ENCODE measurements at regions not wholly inside any gene's neighbourhood (a gene's known extent, or its start where the extent isn't known, plus 50 kb on each side); places are given as distances from the start of the nearest gene placed in this dataset.
"Not testable (repeated sequence)": the region's sequence is repeated elsewhere in the genome, so short reads cannot be mapped to it uniquely, and the experiment has no call there.

DNA sequence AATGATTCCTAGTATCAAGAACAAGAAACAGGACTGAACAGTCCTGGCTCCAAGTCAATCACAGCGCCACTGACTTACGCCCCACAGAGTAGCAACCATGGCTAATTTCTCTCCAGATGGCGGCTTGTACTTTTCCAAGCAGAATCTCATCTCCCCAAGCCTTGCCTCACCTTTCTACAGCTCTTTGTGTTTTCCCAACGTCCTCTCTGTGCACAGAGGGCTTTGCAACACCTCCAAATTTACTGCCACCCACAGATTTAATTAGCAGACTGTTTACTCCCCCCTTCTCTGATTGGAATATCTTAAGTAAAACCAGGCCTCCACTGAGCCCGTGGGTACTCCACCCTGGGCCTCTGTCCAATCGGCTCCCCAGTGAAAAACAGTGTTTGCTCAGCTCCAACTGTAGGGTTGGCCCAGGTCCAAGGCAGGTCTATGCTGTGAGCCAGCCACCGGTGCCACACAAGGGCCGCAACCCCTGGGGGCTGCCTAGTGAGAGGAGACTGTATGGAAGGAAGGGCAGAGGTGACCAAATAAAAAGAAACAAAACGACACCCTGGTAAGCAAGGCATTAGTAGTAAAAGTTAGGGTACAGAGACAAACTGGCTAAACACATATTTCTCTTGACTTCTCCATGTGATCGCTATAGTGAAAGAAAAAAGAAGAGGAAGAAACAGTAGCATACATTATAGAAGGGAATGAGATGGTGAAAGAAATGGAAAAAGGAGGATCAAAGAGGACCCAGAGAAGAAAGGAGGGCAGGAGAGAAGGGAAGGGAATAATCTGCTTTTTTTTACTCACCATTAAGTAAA, 128.4 kb upstream of the SOD1 start:
- DNase-seq: no peak

DNA sequence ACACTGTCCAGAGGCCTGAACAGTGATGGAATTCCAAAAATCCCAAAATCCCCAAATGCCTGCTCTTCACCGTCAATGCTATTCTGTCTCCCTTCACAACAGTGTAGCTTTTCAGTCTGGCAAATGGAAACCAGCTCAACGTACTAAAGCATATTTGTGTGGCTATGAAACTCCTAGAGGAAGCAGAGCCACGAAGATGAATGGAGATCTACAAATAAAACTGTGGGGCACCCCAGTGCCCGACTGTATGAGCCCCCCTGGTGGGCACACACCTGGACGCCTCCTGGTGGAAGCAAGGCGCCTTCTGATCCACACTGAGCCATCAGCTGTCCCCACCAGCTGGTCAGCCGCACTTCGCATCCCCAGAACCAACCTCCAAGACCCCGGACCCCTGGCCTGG, 129.1 kb upstream of the SOD1 start:
- no peak for DNase-seq

DNA sequence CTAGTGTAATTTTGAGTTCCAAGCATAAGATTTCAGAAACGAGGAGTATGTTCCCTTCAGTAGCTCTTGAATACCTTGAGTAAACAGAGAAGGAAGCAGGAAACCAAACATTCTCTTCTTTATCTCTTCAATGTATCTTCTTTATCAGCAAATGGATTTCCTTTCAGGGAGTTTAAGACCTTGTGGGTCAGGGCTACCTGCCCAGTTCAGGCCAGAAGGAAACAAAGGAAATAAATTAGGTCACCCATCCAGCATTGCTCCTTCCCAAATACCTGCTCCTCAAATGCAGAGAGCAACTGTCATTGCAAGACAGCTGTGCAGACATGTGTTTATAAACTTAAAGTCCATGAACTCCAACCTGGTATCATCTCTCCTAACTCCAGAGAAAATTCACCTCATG, 130.1 kb upstream of the SOD1 start:
- DNase-seq: no peak

DNA sequence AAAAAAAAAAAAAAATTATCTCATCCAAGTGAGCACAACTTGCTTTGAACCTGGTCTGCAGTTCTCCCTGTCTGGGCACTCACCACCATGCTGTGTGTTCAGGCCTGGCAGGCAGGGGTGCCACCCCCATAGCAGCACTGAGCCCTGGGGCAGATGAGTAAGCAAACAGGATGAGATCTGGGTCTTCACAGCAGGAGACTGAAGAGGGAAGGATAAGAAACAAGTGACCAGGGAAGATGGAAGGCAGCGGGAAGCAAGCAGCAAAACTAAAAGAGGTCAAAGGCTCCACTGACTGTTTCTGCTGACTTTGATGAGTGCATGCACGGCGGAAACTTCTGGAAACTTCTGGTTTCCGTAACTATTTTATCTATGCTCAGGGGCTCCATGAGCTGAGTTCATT, 133.5 kb upstream of the SOD1 start:
- no peak for DNase-seq

DNA sequence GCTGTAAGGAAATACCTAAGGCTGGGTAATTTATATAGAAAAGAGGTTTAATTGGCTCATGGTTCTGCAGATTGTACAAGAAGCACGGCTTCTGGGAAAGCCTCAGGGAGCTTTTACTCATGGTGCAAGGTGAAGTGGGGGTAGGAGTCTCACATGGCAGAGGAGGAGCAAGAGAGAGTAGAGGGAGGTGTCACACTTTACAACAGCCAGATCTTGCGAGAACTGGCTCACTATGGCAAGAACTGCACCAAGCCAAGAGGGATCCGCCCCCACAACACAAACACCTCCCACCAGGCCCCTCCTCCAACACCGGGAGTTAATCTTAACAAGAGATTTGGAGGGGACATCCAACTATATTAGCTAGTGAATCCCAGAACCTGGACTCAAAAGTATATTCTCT, 135.4 kb upstream of the SOD1 start:
- DNase-seq: no peak

DNA sequence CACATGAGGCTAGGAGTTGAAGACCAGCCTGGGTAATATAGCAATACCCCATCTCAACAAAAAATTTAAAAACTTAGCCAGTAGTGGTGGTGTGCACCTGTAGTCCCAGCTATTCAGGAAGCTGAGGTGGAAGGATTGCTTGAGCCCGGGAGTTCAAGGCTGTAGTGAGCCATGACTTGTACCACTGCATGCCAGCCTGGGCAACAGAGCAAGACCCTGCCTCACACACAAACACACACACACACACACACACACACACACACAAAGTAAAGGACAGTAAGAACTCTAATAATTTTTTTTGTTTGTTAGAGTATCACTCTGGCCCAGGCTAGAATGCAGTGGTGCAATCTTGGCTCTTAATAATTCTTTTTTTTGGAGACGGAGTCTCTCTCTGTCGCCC, 138.0 kb upstream of the SOD1 start:
- DNase-seq: no peak

DNA sequence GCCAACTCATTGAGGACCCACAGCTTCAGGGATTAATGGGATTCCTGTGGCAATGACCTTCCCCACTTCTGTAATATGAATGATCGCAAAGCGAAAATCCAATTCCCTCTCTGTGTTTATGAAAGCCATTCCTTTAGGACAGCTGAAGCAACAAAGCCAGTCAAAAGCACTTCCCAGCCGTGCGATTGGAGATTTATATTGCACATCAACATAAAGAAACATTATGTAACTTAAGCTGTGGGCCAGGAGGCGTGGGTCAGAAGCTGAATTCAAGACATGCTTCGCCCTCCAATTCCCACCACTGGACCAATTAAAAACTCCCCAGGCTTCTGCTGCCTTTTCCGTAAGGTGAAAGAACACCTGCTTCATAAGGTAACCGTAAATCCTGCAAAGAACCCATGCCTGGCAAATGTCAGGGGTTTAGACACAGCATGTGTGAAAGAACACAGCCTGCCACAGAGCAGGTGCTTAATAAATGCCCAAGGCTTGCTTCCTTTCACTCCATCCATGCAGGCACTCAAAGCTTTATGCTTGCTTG, 138.9 kb upstream of the SOD1 start:
- DNase-seq: no peak

DNA sequence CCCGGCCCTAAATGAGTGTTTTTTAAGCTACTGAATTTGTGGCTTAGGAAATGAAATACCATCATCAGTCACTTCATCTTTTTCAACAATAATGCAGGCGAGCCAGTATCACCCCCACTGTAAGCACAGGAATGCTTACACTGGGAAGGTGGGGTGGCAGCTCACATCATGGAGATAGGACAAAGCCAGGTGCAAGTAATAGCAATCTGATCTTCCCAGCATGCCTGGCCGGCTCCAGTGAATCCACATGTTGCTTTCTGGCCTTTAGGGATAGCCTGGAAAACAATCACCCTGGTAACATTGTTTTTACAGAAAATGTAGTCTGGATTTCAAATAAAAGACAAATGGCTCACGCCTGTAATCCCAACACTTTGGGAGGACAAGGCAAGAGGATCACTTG, 140.9 kb upstream of the SOD1 start:
- no peak for DNase-seq

DNA sequence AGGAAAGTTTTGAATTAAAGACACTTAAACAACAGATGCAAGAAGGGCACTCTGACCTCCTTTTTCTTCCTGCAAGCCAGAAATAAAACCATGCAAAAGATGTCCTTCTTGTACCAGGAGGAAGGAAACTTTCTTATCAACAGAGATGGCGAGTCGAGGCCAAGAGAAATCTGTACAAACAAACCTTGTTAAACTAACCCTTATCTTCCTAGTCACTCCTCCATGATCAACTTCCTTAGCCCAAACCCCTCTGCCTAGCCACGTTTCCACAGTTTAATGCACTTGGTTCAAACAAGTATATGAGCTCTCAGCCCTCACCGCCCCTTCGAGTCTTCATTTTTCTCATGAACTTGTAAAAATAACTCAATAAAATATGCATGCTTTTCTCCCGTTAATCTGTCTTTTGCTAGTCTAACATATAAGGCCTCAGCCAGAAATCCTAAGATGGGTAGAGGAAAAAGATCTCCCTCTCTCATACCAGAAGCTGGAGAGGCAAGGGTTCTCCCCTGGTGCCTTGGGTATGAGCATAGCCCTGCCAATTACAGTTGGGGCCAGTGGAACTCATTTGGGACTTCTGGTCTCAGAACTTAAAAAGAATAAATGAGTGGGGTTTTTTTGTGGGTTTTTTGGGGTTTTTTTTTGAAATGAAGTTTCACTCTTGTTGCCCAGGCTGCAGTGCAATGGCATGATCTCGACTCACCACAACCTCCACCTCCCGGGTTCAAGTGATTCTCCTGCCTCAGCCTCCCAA, 141.7 kb upstream of the SOD1 start:
- DNase-seq: no peak

DNA sequence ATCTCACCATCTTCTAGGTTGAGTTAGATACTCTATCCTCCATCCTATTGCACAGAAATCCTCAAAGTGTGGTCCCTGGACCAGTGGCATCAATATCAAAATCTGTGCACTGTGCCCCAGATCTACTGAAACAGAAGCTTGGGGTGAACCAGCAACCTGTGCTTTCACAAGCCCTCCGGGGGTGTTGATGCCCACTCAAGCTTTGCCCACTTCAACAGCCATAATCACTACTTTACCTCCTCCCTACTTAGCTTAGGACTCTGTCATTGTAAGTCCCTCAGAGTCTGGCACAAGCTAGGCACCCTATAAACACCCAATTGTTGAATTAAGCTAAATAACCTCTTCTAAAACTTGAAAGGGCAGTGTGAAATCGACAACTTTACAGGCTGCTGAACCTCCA, 144.2 kb upstream of the SOD1 start:
- no peak for DNase-seq

DNA sequence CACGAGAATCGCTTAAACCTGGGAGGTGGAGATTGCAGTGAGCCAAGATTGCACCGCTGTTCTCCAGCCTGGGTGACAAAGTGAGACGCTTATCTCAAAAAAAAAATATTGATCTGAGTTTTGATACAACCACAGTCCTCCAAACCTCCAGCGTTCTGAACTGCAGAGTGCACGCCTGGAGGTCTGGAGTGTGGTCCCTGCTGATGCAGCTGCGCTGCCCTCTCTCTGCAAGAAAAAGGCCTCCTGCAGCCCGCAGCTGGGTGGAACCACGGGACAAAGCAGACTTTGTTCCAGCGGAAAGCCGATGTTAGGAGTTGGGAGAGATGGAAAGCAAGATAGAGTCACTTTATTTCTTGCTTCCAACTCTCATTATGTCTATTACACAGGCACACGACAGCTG, 144.9 kb upstream of the SOD1 start:
- DNase-seq: no peak

DNA sequence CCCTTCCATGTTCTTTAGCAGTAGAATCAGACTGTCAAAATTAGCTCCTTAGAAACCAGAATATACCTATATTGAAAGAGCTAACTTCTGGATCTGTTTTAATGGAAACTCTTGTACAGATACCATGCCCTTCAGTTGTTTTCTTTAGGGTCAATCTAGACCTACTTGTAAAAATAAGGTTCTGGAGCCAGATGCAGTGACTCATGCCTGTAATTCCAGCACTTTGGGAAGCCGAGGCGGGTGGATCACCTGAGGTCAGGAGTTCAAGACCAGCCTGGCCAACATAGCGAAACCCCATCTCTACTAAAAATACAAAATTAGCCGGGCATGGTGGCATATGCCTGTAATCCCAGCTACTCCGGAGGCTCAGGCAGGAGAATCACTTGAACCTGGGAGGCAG, 146.0 kb upstream of the SOD1 start:
- not testable (repeated sequence) for DNase-seq

DNA sequence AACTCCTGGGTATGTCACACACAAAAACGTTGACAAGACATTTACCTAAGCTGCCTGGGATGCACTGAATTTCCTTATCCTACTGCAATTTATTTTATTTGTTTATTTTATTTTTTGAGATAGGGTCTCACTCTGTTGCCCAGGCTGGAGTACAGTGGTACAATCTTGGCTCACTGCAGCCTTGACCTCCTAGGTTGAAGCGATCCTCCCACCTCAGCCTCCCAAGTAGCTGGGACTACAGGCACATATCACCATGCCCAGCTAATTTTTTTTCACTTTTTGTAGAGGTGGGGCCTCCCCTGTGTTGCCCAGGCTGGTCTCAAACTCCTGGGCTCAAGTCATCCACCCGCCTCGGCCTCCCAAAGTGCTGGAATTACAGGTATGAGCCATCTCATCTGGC, 147.5 kb upstream of the SOD1 start:
- not testable (repeated sequence) for DNase-seq

DNA sequence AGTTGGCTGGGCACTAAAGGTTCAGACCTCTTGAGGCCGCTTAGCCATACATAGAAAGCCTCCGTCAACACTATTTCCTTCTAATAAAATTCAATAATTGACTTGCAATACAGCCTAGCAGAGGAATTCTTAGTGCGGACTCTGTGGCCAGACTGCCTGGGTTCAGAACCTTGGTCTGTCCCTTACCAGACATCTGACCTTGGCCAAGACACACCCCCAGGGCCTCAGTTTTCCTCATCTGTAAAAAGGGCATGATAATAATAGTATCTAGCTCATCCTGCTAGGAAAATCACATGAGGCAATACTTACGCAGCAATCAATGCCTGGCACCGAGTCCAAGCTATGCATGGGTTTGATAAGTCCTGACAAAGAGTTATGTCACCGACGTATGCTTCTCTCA, 148.2 kb upstream of the SOD1 start:
- no peak for DNase-seq

DNA sequence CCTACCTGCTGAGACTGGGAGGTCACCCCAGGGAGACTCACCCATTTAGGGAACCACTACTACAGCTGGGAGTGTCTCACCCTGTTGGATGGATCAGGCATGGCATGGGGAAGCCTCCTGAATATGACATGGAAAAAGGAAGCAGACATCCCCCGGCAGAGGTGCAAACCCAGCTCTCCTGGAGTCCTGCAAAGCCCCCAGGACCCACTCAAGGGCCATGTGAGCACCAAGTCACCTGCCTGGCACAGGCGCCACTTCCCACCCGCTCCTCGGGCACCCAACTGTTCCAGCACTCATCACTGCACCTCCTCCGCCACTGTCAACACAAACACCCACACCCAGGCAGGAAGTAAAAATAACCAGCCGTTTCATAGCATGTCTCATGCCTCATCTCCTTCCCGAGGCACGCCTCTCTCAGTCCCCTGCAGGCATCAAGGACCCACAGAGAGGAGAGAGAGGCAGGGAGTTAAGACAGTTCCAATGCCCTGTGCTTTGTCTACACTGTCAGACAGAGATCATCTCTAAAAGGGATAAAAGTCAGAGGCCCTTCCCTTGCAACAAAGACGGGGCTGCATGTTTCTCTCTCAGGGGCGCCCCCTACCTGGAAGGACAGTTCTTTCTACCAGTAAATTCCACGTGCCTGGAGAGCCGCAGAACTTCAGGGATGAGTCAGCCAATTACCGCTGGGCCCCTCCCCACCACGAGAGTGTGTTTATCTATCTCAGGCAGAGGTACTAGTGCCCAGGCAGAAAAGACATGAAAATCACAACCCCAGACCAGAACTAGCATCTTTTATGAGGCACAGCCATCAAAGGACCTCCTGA, 150.1 kb upstream of the SOD1 start:
- peak; percentile 76 for DNase-seq

DNA sequence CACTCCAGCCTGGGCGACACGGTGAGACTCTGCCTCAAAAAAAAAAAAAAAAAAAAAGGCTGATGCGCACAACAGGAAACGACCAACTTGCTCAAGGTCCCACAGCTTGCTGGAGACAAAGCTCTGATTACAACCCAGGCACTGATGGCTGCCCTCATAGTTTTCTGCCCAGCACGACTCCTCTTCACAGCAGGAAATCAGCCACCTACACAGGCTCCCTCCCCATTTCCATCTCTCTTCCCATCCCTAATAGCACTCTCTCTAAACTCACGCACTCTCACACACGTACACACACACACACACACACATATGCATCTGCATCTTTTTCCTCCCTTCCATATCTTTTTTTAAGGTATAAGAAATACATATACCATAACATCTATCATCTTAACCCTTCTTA, 153.5 kb upstream of the SOD1 start:
- DNase-seq: no peak

DNA sequence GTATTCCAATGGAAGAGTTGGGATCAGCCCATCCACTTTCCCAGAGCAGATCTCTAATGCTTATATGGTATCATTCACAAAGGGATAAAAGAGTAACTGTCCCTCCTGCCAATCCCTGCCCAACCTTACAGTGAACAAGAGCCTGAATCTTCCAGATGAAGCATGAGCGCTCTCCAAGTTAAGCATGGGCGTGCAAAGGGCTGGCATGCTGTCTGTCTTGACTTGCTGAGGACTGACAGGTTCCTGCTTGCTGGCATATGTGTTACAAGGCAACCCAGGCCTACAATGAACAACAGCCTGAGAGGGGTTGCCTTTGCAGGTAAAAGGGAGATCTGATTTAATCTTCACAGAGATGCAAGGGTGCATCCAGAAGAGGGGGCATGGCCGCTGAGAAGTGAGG, 155.6 kb upstream of the SOD1 start:
- DNase-seq: no peak

DNA sequence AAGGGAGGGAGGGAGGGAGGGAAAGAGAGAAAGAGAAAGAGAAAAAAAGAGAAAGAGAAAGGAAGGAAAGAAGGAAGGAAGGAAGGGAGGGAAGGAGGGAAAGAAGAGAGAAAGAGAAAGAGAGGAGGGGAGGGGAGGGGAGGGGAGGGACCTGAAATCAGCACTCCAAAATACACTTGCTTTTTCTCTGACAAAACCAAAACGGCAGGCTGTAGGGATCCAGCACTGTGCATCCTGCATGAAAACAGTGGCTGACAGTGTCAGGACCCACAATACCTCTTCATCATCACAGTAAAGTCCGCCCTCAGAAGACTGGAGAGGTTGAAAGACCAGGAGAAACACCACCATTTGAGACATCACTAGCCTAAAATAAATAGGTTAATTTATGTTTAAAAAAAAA, 156.0 kb upstream of the SOD1 start:
- DNase-seq: no peak

DNA sequence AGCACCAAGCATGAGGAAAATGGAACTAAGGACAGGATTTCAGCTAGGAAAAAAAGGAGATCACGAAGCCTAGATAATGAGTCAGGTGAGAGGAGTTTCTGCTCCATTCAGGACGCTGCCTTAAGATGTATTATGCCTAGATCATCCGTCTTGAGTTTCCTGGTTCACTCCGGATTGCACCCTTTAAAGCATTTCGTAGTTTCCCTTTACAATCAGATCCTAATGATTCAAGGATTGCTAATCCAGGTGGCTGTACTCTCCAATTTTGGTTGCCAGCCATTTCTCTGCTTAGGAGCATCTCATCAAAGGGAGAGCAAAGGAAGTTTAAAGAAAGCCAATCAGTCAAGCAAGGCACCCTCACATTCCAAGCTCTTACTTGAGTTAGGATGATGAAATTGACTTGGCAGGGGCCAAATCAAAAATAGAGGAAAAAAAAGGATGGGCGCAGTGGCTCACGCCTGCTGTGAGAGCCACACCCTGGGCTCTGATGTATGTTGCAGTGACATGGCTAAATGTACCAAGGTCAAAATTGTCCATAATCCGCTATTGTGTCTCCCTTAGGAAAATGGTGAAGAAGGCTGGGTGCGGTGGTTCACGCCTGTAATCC, 156.9 kb upstream of the SOD1 start:
- no peak for DNase-seq

DNA sequence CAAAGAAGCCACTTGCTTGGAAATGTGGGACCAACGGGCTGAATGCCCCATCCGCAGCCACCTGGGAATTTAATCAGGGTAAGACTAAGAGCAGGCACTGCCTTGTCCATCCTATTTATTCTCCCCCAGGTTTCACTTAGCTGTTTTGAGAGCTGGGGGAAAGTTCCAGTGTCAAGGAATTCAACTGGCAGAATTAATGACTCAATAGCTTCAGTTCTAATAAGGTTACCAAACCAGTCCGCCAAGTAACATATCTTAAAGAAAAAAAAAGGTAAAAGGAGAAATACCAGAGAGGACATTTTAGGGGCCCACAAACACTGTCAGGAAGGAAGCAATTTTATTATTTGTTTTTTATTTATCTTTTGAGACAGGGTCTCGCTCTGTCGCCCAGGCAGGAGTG, 157.6 kb upstream of the SOD1 start:
- no peak for DNase-seq

DNA sequence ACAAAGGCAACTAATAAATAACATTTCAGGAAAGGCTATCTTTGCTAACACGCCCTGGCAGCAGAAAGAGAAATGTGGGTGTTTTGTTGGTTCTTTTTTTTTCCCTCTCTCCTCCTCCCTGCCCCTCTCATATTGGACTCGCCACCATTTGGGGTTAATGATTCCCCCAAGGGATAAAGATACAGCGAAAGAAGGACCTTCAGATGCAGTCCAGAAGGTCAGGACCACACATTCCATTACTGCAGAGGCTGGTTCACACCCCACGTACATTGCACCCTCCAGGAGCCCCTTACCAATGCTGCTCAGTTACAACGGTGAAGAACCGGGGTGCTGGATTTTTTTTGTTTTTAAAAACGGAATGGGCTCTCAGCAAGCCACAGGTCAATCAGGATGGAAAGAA, 156.9 kb upstream of the TIAM1 start:
- no peak for DNase-seq

DNA sequence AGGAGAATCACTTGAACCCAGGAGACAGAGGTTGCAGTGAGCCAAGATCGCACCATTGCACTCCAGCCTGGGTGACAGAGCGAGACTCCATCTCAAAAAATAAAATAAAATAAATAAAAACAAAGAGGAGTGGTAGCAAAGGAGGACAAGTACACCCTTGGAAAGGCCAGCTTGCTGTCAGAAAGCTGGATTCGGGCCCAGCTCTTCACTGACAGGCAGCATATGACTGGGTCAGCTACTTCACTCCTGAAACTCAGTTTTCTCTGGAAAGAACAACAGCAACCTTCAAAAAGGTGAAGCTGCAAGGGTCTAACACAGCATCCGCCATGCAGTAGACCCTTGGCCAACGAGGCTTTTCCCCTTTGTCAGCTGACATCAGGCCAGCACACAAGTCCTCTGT, 156.0 kb upstream of the TIAM1 start:
- DNase-seq: no peak

DNA sequence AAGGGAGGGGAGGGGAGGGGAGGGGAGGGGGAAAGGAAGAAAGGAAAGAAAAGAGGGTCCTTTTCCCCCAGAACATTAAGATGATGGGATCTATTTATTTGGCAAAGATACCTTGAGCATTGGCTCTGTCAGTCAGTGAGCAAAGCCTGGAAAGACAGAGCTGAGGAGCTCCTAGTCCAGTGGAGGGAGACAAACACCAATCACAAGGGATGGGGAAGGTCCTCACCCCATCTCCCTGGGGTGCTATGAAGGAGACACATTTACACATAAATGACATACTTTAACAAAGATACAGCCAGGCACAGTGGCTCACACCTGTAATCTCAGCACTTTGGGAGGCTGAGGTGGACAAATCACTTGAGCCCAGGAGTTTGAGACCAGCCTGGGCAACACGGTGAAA, 154.9 kb upstream of the TIAM1 start:
- no peak for DNase-seq

Data from activated T-cell treated with anti-CD3 and anti-CD28 coated beads for 4 hours (primary cell).